Cardiac muscle cell (in vitro differentiated cells and primary cell): ENCODE measurements at regions not wholly inside any gene's neighbourhood (a gene's known extent, or its start where the extent isn't known, plus 50 kb on each side); places are given as distances from the start of the nearest gene placed in this dataset.
"Not testable (repeated sequence)": the region's sequence is repeated elsewhere in the genome, so short reads cannot be mapped to it uniquely, and the experiment has no call there.

ENCODE experiments used
- DNase-seq, 2 donors: peaks; one replicate each; pipeline versions ENCODE4 v3.0.0 to v3.0.0-alpha.2; 2010 to 2017; ENCODE audit warnings: low read depth in 1 of 2, low spot score in 1 of 2
- H3K27ac ChIP-seq: fragments of 200-600 bp; sonication (generic); 2 replicates; pipeline ENCODE4 v1.5.1; 2016
- H3K27me3 ChIP-seq: fragments of 200-600 bp; sonication (generic); 2 replicates; pipeline ENCODE4 v1.6.0; 2016; ENCODE audit warnings: control low read depth
- H3K36me3 ChIP-seq: fragments of 200-600 bp; sonication (generic); 2 replicates; pipeline ENCODE4 v1.5.1; 2016; ENCODE audit warnings: control low read depth
- H3K4me1 ChIP-seq: fragments of 200-600 bp; sonication (generic); 2 replicates; pipeline ENCODE4 v1.8.1; 2017; ENCODE audit warnings: low read depth, mild to moderate bottlenecking, mixed run types
- H3K4me3 ChIP-seq: fragments of 200-600 bp; sonication (generic); 2 replicates; pipeline ENCODE4 v1.5.1; 2016; ENCODE audit warnings: mild to moderate bottlenecking
- H3K9me3 ChIP-seq: fragments of 200-600 bp; sonication (generic); 2 replicates; pipeline ENCODE4 v1.5.1; 2017; ENCODE audit warnings: low read depth, mild to moderate bottlenecking, control low read depth
- TF ChIP-seq, protein P1 (sequence below): IDR thresholded peaks from 2 replicates; pipeline ENCODE4 v1.5.1; 2012; ENCODE audit warnings: low read depth, mild to moderate bottlenecking, low read length

DNA sequence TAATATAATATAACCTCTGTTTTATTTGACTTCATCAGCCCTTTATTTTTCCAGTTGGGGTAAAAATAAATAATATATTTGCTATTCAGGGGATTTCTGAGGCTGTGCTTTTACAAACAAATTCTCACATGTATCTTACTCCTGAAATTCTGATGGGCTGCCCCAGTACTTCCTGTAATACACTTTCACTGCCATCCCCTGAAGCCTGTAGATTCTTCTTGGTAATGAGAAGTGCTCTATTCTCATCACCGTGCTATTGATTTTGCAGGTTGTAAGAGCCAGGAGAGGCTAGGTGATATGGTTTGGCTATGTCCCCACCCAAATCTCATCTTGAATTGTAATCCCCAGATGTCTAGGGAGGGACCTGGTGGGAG, 91.9 kb upstream of the CEP78 start:
- Histone ChIP-seq H3K4me3 (no peak overlapping the region), H3K27me3 (no peaks in the 10 kb centered on the region), H3K27ac (peak overlapping the region; percentile 37), H3K4me1 (peaks cover 5% of the 10 kb centered on the region), H3K9me3 (no peaks in the 10 kb centered on the region), H3K36me3 (no peaks in the 10 kb centered on the region)
- no peak for DNase-seq
- TF ChIP-seq, protein P1, sequence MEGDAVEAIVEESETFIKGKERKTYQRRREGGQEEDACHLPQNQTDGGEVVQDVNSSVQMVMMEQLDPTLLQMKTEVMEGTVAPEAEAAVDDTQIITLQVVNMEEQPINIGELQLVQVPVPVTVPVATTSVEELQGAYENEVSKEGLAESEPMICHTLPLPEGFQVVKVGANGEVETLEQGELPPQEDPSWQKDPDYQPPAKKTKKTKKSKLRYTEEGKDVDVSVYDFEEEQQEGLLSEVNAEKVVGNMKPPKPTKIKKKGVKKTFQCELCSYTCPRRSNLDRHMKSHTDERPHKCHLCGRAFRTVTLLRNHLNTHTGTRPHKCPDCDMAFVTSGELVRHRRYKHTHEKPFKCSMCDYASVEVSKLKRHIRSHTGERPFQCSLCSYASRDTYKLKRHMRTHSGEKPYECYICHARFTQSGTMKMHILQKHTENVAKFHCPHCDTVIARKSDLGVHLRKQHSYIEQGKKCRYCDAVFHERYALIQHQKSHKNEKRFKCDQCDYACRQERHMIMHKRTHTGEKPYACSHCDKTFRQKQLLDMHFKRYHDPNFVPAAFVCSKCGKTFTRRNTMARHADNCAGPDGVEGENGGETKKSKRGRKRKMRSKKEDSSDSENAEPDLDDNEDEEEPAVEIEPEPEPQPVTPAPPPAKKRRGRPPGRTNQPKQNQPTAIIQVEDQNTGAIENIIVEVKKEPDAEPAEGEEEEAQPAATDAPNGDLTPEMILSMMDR, result no peak

GRCh38 chr9:78143281-78144007, 92.4 kb upstream of the CEP78 start:
- Histone ChIP-seq H3K4me3 (no peak overlapping the region), H3K4me1 (peaks cover 5% of the 10 kb centered on the region), H3K9me3 (no peaks in the 10 kb centered on the region), H3K27me3 (no peaks in the 10 kb centered on the region), H3K27ac (peak overlapping the region; percentile 37), H3K36me3 (no peaks in the 10 kb centered on the region)
- TF ChIP-seq, protein P1, result no peak
- DNase-seq, result peak in 1 of 2 donors; percentile 19

DNA sequence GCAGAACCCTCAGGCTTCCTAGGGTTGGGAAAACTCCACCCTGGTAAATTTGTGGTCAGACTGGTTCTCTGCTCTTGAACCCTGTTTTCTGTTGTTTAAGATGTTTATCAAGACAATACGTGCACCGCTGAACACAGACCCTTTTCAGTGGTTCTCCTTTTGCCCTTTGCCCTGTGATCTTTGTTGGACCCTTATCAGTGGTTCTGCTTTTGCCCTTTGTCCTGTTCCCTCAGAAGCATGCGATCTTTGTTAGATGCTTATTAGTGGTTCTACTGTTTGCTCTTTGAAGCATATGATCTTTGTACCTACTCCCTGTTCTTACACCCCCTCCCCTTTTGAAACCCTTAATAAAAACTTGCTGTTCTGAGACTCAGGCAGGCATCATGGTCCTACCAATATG, 93.6 kb upstream of the CEP78 start:
- not testable (repeated sequence) for H3K4me3 ChIP-seq, H3K27ac ChIP-seq

GRCh38 chr9:78133751-78134150, 102.1 kb upstream of the CEP78 start:
- Histone ChIP-seq H3K4me3 (no peak overlapping the region), H3K27ac (no peak overlapping the region), H3K36me3 (no peaks in the 10 kb centered on the region), H3K9me3 (no peaks in the 10 kb centered on the region), H3K4me1 (no peaks in the 10 kb centered on the region), H3K27me3 (no peaks in the 10 kb centered on the region)
- DNase-seq, result no peak
- TF ChIP-seq, protein P1, result no peak

More for the DNA sequence above, 93.6 kb upstream of the CEP78 start:
- H3K9me3 ChIP-seq, H3K4me1 ChIP-seq, H3K27me3 ChIP-seq, H3K36me3 ChIP-seq, DNase-seq: not testable (repeated sequence)

- TF ChIP-seq, protein P1, result no peak
- no peak for DNase-seq
- Histone ChIP-seq H3K27ac (no peak overlapping the region), H3K27me3 (no peaks in the 10 kb centered on the region), H3K36me3 (no peaks in the 10 kb centered on the region), H3K4me3 (no peak overlapping the region), H3K9me3 (no peaks in the 10 kb centered on the region), H3K4me1 (no peaks in the 10 kb centered on the region)
These were observed 101.1 kb upstream of the GNAQ start for GRCh38 chr9:78132701-78133058.

GRCh38 chr9:78131969-78132700, 100.5 kb upstream of the GNAQ start:
- Histone ChIP-seq H3K27ac (no peak overlapping the region), H3K4me1 (no peaks in the 10 kb centered on the region), H3K4me3 (no peak overlapping the region), H3K9me3 (no peaks in the 10 kb centered on the region), H3K36me3 (no peaks in the 10 kb centered on the region), H3K27me3 (no peaks in the 10 kb centered on the region)
- TF ChIP-seq, protein P1, result no peak
- no peak for DNase-seq
